ENCODE measurements at regions not wholly inside any gene's neighbourhood (a gene's known extent, or its start where the extent isn't known, plus 50 kb on each side); places are given as distances from the start of the nearest gene placed in this dataset.

GRCh38 chr13:70841240-70842061, 733.2 kb upstream of the KLHL1 start:
- no peak for DNase-seq (ENCODE audit: low read depth in 2 of 2)
- TF ChIP-seq CTCF (IDR thresholded peaks at IDR 0.05; ENCODE audit: low read depth, low read length) = no peak
- H3K4me3 ChIP-seq (replicated peaks in 1 of 2; ENCODE audit: low read depth in 2 of 2, low read length in 2 of 2) = no peak overlapping the region

- TF ChIP-seq CTCF (IDR thresholded peaks at IDR 0.05; ENCODE audit: low read depth, low read length) = no peak
- DNase-seq (ENCODE audit: low read depth in 2 of 2) = no peak
- H3K4me3 ChIP-seq (replicated peaks in 1 of 2; ENCODE audit: low read depth in 2 of 2, low read length in 2 of 2) = no peak overlapping the region
These were observed 727.1 kb upstream of the KLHL1 start for GRCh38 chr13:70835371-70835770.

GRCh38 chr13:70829748-70830147, 721.5 kb upstream of the KLHL1 start:
- H3K4me3 ChIP-seq (replicated peaks in 1 of 2; ENCODE audit: low read depth in 2 of 2, low read length in 2 of 2) = no peak overlapping the region
- no peak for DNase-seq (ENCODE audit: low read depth in 2 of 2)
- TF ChIP-seq CTCF (IDR thresholded peaks at IDR 0.05; ENCODE audit: low read depth, low read length) = no peak

GRCh38 chr13:70817576-70817975, 709.3 kb upstream of the KLHL1 start:
- no peak for TF ChIP-seq CTCF (IDR thresholded peaks at IDR 0.05; ENCODE audit: low read depth, low read length)
- DNase-seq (ENCODE audit: low read depth in 2 of 2) = no peak
- no peak overlapping the region for H3K4me3 ChIP-seq (replicated peaks in 1 of 2; ENCODE audit: low read depth in 2 of 2, low read length in 2 of 2)

- no peak for DNase-seq (ENCODE audit: low read depth in 2 of 2)
- TF ChIP-seq CTCF (IDR thresholded peaks at IDR 0.05; ENCODE audit: low read depth, low read length) = no peak
- no peak overlapping the region for H3K4me3 ChIP-seq (replicated peaks in 1 of 2; ENCODE audit: low read depth in 2 of 2, low read length in 2 of 2)
These were observed 708.6 kb upstream of the KLHL1 start for GRCh38 chr13:70816853-70817252.

GRCh38 chr13:70814684-70815083, 706.4 kb upstream of the KLHL1 start:
- H3K4me3 ChIP-seq (replicated peaks in 1 of 2; ENCODE audit: low read depth in 2 of 2, low read length in 2 of 2) = no peak overlapping the region
- DNase-seq (ENCODE audit: low read depth in 2 of 2) = no peak
- TF ChIP-seq CTCF (IDR thresholded peaks at IDR 0.05; ENCODE audit: low read depth, low read length) = no peak

GRCh38 chr13:70812481-70812880, 704.2 kb upstream of the KLHL1 start:
- H3K4me3 ChIP-seq (replicated peaks in 1 of 2; ENCODE audit: low read depth in 2 of 2, low read length in 2 of 2) = no peak overlapping the region
- peak in 1 of 2 donors; percentile 38 for DNase-seq (ENCODE audit: low read depth in 2 of 2)
- TF ChIP-seq CTCF (IDR thresholded peaks at IDR 0.05; ENCODE audit: low read depth, low read length) = no peak
